HG03045 (cell line): ENCODE measurements at regions not wholly inside any gene's neighbourhood (a gene's known extent, or its start where the extent isn't known, plus 50 kb on each side); places are given as distances from the start of the nearest gene placed in this dataset.

Source experiments
- ATAC-seq: cut with Tn5 transposase; IDR thresholded peaks from one replicate; pipeline ENCODE4 v1.9.1; 2021; ENCODE audit warnings: mild to moderate bottlenecking, moderate library complexity; ENCODE audit not compliant: unreplicated experiment

GRCh38 chr5:61948151-61948550 is 357.9 kb upstream of the KIF2A start:
- no peak for ATAC-seq

- ATAC-seq, result no peak
Measured at GRCh38 chr5:61949054-61949678, 356.8 kb upstream of the KIF2A start.

- no peak for ATAC-seq
Measured at GRCh38 chr5:61949679-61950435, 356.1 kb upstream of the KIF2A start.

GRCh38 chr5:61951295-61951694 is 354.7 kb upstream of the KIF2A start:
- ATAC-seq, result no peak

- no peak for ATAC-seq
Measured at GRCh38 chr5:61953913-61954312, 352.1 kb upstream of the KIF2A start.

- no peak for ATAC-seq
Measured at GRCh38 chr5:61964201-61964600, 341.8 kb upstream of the KIF2A start.

- ATAC-seq, result no peak
Measured at GRCh38 chr5:61965069-61965468, 340.9 kb upstream of the KIF2A start.

GRCh38 chr5:61965490-61965889 is 340.5 kb upstream of the KIF2A start:
- ATAC-seq, result no peak

- no peak for ATAC-seq
Measured at GRCh38 chr5:61966296-61966955, 339.6 kb upstream of the KIF2A start.

- no peak for ATAC-seq
Measured at GRCh38 chr5:61966997-61967396, 339.0 kb upstream of the KIF2A start.

- ATAC-seq, result no peak
Measured at GRCh38 chr5:61967681-61968080, 338.3 kb upstream of the KIF2A start.

- ATAC-seq, result no peak
Measured at GRCh38 chr5:61969347-61969746, 336.7 kb upstream of the KIF2A start.

GRCh38 chr5:61969755-61970154 is 336.3 kb upstream of the KIF2A start:
- no peak for ATAC-seq

- ATAC-seq, result no peak
Measured at GRCh38 chr5:61970218-61970617, 335.8 kb upstream of the KIF2A start.

- no peak for ATAC-seq
Measured at GRCh38 chr5:61974680-61975079, 331.3 kb upstream of the KIF2A start.

- no peak for ATAC-seq
Measured at GRCh38 chr5:61981886-61982285, 324.1 kb upstream of the KIF2A start.

GRCh38 chr5:61991430-61991829 is 314.6 kb upstream of the KIF2A start:
- no peak for ATAC-seq

- ATAC-seq, result no peak
Measured at GRCh38 chr5:61991866-61992265, 314.1 kb upstream of the KIF2A start.

GRCh38 chr5:61993295-61993927 is 312.6 kb upstream of the KIF2A start:
- no peak for ATAC-seq

- ATAC-seq, result no peak
Measured at GRCh38 chr5:61994171-61994570, 311.8 kb upstream of the KIF2A start.

- ATAC-seq, result no peak
Measured at GRCh38 chr5:61995486-61995885, 310.5 kb upstream of the KIF2A start.

- ATAC-seq, result no peak
Measured at GRCh38 chr5:61999371-61999770, 306.6 kb upstream of the KIF2A start.
